ENCODE measurements at regions not wholly inside any gene's neighbourhood (a gene's known extent, or its start where the extent isn't known, plus 50 kb on each side); places are given as distances from the start of the nearest gene placed in this dataset.

DNA sequence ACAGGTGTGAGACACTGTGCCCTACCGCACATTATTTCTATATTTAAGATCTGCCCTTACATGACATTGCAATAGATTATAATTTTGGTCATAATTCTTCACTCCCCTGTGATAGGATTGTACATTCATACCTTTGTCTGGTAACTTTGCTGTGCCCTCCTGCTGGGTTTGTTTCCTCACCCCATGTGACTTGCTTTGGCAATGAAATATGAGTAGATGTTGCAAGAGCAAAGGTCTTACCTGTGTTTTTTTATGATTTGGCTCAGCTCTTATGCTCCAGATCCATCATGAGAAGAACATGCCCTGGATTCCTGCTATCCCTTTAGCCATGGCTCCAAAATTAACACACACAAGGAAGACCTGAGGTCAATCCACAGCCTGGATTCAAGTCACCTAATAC is 137.7 kb upstream of the EOMES start:
- TF ChIP-seq, protein P1, sequence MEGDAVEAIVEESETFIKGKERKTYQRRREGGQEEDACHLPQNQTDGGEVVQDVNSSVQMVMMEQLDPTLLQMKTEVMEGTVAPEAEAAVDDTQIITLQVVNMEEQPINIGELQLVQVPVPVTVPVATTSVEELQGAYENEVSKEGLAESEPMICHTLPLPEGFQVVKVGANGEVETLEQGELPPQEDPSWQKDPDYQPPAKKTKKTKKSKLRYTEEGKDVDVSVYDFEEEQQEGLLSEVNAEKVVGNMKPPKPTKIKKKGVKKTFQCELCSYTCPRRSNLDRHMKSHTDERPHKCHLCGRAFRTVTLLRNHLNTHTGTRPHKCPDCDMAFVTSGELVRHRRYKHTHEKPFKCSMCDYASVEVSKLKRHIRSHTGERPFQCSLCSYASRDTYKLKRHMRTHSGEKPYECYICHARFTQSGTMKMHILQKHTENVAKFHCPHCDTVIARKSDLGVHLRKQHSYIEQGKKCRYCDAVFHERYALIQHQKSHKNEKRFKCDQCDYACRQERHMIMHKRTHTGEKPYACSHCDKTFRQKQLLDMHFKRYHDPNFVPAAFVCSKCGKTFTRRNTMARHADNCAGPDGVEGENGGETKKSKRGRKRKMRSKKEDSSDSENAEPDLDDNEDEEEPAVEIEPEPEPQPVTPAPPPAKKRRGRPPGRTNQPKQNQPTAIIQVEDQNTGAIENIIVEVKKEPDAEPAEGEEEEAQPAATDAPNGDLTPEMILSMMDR (IDR thresholded peaks at IDR 0.05; ENCODE audit: low read depth, low read length, missing input control): no peak
- TF ChIP-seq, protein P2, sequence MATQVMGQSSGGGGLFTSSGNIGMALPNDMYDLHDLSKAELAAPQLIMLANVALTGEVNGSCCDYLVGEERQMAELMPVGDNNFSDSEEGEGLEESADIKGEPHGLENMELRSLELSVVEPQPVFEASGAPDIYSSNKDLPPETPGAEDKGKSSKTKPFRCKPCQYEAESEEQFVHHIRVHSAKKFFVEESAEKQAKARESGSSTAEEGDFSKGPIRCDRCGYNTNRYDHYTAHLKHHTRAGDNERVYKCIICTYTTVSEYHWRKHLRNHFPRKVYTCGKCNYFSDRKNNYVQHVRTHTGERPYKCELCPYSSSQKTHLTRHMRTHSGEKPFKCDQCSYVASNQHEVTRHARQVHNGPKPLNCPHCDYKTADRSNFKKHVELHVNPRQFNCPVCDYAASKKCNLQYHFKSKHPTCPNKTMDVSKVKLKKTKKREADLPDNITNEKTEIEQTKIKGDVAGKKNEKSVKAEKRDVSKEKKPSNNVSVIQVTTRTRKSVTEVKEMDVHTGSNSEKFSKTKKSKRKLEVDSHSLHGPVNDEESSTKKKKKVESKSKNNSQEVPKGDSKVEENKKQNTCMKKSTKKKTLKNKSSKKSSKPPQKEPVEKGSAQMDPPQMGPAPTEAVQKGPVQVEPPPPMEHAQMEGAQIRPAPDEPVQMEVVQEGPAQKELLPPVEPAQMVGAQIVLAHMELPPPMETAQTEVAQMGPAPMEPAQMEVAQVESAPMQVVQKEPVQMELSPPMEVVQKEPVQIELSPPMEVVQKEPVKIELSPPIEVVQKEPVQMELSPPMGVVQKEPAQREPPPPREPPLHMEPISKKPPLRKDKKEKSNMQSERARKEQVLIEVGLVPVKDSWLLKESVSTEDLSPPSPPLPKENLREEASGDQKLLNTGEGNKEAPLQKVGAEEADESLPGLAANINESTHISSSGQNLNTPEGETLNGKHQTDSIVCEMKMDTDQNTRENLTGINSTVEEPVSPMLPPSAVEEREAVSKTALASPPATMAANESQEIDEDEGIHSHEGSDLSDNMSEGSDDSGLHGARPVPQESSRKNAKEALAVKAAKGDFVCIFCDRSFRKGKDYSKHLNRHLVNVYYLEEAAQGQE (IDR thresholded peaks at IDR 0.05): no peak
- TF ChIP-seq JUND (IDR thresholded peaks at IDR 0.05): no peak
- TF ChIP-seq TAF1 (conservative IDR thresholded peaks at IDR 0.05): no peak
- TF ChIP-seq, protein P3, sequence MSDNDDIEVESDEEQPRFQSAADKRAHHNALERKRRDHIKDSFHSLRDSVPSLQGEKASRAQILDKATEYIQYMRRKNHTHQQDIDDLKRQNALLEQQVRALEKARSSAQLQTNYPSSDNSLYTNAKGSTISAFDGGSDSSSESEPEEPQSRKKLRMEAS (IDR thresholded peaks at IDR 0.05): no peak
- TF ChIP-seq SP1 (IDR thresholded peaks at IDR 0.05): no peak
- no peak for TF ChIP-seq RAD21 (IDR thresholded peaks at IDR 0.05)
